ENCODE measurements at regions not wholly inside any gene's neighbourhood (a gene's known extent, or its start where the extent isn't known, plus 50 kb on each side); places are given as distances from the start of the nearest gene placed in this dataset.

DNA sequence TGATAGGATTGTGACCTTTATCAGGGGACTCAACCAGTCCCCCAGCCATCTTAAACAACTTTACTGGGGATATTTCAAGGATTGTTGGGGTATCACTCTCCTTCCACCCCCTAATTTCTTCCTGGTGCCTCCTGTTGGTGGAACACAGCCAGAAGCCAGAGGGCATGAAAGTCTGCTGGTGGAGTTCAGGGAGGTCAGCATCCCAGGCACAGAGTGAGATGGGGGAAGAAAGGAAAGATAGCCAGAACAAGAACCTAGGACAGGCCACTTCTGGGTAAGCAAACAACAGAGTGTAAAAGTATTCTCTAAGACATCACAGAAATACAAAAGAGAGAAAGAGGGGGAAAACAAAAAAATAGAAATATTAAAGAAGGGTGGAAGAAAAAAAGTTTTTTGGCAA lies 101.8 kb downstream of the SPRY2 start:
- POLR2A ChIA-PET = no interaction called here
- DNase-seq (ENCODE audit: extremely low spot score) = no peak
- CTCF ChIA-PET = no interaction called here
- no peak for TF ChIP-seq CTCF (IDR thresholded peaks at IDR 0.05; ENCODE audit: control extremely low read depth, extremely low read depth, low read depth, missing control alignments)

- no peak for DNase-seq (ENCODE audit: extremely low spot score)
- no peak for TF ChIP-seq CTCF (IDR thresholded peaks at IDR 0.05; ENCODE audit: control extremely low read depth, extremely low read depth, low read depth, missing control alignments)
- CTCF ChIA-PET = interaction anchor here (0.9 to 2.0 kb wide), 2 partner anchors 12 to 20 kb away, joined by 3 to 6 read pairs; no protein-coding TSS in a partner anchor
- POLR2A ChIA-PET = no interaction called here
Observed at GRCh38 chr13:80237646-80238045, 103.3 kb downstream of the SPRY2 start.

GRCh38 chr13:80235967-80236302 lies 105.0 kb downstream of the SPRY2 start:
- CTCF ChIA-PET = interaction anchor here (1.0 to 1.9 kb wide), 2 partner anchors 16 to 30 kb away, joined by 3 to 5 read pairs; no protein-coding TSS in a partner anchor

DNA sequence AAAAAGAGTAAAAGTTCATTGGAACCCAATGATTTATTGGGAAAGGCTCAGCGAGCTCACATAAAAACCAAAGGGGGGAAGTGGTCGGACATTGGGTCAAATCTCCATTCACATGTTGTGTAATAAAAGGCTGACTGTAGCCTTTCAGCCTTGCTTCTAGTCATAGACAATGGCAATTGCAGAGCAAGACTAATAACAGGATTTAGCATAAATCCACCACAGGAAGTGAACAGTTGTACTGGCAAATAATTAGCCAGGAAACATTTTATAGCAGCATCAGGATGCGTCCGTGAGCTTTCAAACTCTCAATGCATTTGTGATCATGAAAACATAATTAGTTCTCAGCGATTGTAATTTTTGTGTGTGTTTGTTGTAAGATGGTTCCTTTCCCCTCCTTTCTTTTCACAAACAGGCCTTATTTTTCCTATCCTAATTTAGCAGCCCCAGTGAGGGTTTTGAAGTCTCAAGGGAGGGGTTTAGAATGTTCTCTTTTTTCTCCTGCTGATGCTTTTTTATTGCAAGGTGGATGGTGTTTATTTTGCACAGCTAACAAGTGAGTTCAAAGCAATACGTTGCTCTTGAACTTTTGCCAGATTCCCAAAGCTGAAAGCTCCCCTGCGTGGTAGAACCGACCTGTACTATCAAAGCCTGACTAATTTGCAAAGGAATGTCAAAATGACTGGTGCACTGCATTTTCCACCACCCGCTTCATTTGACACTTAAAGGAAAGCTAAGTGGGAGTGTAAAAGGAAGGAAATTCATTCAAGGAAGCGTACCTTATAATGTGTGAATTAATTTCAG lies 105.6 kb downstream of the SPRY2 start:
- ChIA-PET POLR2A (no interaction called here), CTCF (interaction anchor here (1.0 to 1.9 kb wide), 2 partner anchors 17 to 31 kb away, joined by 3 to 5 read pairs; no protein-coding TSS in a partner anchor)
- no peak for TF ChIP-seq CTCF (IDR thresholded peaks at IDR 0.05; ENCODE audit: control extremely low read depth, extremely low read depth, low read depth, missing control alignments)
- DNase-seq (ENCODE audit: extremely low spot score) = no peak

More at GRCh38 chr13:80235967-80236302, 105.0 kb downstream of the SPRY2 start:
- no peak for TF ChIP-seq CTCF (IDR thresholded peaks at IDR 0.05; ENCODE audit: control extremely low read depth, extremely low read depth, low read depth, missing control alignments)
- POLR2A ChIA-PET = no interaction called here
- DNase-seq (ENCODE audit: extremely low spot score) = no peak

GRCh38 chr13:80227645-80228044 lies 113.3 kb downstream of the SPRY2 start:
- ChIA-PET CTCF (interaction anchor here (1.9 kb wide), 1 partner anchor 38 kb away, joined by 4 read pairs; no protein-coding TSS in a partner anchor), POLR2A (no interaction called here)
- no peak for TF ChIP-seq CTCF (IDR thresholded peaks at IDR 0.05; ENCODE audit: control extremely low read depth, extremely low read depth, low read depth, missing control alignments)
- no peak for DNase-seq (ENCODE audit: extremely low spot score)

DNA sequence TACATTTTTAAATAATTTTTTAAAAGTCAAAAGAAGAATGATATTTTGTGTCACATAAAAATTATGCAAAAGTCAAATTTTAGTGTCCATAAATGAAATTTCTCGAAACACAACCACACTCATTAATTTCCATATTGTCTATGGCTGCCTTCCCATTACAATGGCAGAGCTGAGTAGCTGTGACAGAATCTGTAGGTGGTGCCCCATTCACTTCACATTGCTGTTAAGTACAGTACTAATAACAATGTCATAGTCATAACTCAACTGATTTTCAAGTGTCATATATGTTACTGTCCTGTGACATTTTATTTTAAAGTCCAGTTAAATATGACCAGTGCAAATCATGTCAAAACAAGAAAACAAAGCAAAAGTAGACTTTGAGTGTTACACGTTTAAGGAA lies 114.3 kb downstream of the SPRY2 start:
- TF ChIP-seq CTCF (IDR thresholded peaks at IDR 0.05; ENCODE audit: control extremely low read depth, extremely low read depth, low read depth, missing control alignments) = no peak
- CTCF ChIA-PET = interaction anchor here (1.0 to 1.9 kb wide), 2 partner anchors 8 to 39 kb away, joined by 3 to 4 read pairs; no protein-coding TSS in a partner anchor
- no peak for DNase-seq (ENCODE audit: extremely low spot score)
- POLR2A ChIA-PET = no interaction called here
